Breast epithelium (tissue), 3 donors: ENCODE measurements at regions not wholly inside any gene's neighbourhood (a gene's known extent, or its start where the extent isn't known, plus 50 kb on each side); places are given as distances from the start of the nearest gene placed in this dataset.

ENCODE experiments used
- CTCF ChIP-seq, 3 donors: fragments of 450-650 bp; IDR thresholded peaks; one replicate each; pipeline ENCODE4 v1.5.1; 2016 to 2017; ENCODE audit warnings: antibody characterized with exemption in 3 of 3, mild to moderate bottlenecking in 3 of 3, moderate library complexity in 3 of 3
- POLR2A ChIP-seq: fragments of 450-650 bp; IDR thresholded peaks from one replicate; pipeline ENCODE4 v1.6.1; 2016; ENCODE audit warnings: antibody characterized with exemption, mild to moderate bottlenecking, moderate library complexity

GRCh38 chrX:45320191-45320590, 119.5 kb upstream of the DIPK2B start:
- TF ChIP-seq POLR2A, result no peak
- TF ChIP-seq CTCF (IDR thresholded peaks at IDR 0.05), result no peak
